GM12874 (cell line): ENCODE measurements at regions not wholly inside any gene's neighbourhood (a gene's known extent, or its start where the extent isn't known, plus 50 kb on each side); places are given as distances from the start of the nearest gene placed in this dataset.

Experiments used
- TF ChIP-seq, protein P1 (sequence below): IDR thresholded peaks from 2 replicates; pipeline ENCODE4 v1.5.1; 2011; ENCODE audit warnings: low read depth, mild to moderate bottlenecking, control low read depth, low read length, moderate library complexity; ENCODE audit not compliant: insufficient read depth

DNA sequence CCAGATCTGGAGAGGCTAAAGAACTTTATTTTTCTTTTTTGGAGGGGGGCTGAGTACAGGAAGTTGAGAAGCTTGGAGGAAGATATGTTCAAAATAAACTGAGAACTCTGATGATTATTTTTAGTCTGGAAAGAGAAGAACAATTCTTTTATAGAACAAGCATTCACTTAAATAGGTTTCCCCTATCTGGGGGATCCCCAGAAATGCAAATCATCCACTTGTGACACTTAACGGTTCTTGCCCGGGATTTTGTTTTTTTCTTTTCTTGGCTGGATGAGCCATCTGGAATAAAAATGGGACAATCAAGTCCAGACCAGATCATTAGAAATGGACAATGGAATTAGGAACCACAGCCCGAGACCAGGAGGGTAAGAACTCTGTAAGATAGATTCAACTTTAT, 95.9 kb upstream of the EGR2 start:
- TF ChIP-seq, protein P1, sequence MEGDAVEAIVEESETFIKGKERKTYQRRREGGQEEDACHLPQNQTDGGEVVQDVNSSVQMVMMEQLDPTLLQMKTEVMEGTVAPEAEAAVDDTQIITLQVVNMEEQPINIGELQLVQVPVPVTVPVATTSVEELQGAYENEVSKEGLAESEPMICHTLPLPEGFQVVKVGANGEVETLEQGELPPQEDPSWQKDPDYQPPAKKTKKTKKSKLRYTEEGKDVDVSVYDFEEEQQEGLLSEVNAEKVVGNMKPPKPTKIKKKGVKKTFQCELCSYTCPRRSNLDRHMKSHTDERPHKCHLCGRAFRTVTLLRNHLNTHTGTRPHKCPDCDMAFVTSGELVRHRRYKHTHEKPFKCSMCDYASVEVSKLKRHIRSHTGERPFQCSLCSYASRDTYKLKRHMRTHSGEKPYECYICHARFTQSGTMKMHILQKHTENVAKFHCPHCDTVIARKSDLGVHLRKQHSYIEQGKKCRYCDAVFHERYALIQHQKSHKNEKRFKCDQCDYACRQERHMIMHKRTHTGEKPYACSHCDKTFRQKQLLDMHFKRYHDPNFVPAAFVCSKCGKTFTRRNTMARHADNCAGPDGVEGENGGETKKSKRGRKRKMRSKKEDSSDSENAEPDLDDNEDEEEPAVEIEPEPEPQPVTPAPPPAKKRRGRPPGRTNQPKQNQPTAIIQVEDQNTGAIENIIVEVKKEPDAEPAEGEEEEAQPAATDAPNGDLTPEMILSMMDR = no peak

DNA sequence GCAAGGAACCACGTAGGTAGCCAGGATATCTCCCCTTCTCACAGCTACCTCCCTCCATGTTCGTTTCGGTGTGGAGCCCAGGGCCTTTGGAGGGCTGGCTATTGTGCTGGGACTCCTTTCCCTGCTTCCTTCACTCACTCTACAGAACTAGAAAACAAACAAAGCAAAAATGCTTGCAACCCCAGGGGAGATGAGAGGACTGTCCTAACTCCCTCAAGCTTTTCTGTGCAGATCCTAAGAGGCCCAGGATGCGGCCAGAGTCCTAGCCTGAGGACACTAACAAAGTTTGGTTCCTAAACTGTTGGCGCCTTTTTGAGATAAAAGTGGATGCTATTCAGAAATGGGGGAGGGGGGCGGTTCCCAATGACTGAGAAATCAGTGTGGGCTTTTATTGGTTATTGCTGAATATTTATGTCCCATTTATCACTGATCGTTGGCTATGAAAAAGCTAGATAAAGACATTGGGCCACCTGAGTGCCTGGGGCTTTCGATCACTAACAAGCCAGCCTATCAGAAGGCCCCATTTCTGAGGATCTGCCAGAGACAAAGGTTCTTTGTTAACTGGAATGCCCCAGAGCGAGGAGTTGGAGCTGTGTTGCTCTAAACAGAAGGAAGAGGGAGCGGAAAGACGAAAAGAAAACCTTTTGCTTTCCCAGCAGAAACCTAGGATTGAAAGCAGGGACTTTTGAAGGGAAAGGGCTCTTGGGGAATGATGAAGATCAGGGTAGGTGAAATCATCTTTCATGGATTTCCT, 95.2 kb upstream of the EGR2 start:
- TF ChIP-seq, protein P1 = no peak

DNA sequence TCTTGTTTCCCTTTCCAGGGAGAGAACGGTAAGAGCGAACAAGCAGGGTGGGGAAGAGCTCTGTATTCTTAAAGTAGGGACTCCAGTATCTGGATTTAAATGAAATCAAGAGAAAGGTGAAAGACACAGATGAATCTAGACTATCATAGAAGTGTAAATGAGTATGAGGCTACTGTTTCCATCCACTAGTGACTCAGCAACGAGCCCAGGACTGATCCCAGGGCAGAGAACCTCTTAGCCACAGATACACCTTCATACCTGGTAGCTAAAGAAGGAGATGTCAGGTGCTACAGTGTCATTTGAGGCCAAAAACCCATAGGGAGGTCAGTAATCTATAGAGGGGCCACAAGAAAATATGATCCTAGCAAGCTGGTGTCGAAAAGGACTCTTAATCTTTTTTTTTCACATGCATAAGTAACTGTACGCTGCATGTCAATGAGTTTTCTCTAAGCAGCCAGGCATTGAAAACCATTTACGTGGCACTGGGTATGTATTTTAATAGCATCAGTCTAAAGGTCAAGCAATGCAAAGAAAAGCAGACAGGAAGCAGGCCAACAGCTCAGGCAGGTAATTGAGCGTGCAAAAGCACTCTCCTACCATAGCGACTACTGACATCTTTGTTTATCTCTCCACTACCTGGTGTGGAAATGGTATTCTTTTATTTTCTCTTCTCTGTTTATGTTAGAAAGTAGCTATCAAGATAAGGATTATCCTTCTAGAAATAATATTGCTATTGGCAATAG, 91.5 kb upstream of the EGR2 start:
- TF ChIP-seq, protein P1 = no peak

DNA sequence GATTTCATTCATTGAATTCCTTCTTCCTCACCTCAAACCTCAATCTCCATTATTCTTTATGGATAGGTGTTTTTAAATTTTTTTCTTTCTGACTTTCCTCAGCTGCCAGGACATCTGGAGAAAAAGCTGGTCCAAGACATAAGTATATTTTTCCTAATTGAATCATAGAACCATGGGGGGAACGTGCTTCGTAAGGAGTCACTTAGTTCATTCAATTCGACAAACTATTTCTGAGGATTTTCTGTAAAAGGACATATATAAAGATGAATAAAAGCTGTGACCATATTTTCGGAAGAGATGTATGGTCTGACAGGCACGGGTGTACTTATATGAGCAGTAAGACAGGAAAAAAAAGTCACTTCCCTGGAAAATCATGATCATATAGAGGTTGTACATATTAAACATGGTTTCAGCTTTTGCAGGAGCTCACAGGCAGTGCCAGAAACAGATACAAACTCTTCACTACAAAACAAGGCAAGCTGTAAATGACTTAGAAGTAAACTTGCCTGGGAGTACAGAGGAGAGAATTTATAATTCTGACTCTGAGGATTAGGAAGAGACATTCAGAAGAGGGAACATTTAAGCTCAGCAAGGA, 88.2 kb upstream of the EGR2 start:
- TF ChIP-seq, protein P1 = no peak

DNA sequence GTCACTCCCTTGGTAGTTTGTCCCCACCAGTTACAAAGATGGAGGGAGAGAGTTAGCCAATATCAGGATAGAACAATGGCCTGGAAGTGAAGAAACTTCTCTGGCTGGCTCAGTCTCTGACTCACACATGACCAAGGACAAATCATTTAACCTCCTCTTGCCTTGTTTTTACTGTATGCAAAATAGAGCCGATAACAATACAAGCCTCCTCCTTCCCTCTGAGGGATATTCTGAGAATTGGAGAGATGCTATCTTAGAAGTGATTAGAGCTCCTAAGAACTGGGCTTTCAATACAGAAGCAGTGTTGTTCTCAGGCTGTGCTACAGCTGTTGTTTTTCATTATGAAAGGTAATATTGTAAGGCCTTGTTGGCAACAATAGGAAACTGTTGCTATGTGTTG, 87.7 kb upstream of the EGR2 start:
- TF ChIP-seq, protein P1 = no peak

- TF ChIP-seq, protein P1 = no peak
Measured at GRCh38 chr10:62900829-62901571, 84.8 kb upstream of the EGR2 start.

GRCh38 chr10:62899311-62899710, 83.1 kb upstream of the EGR2 start:
- TF ChIP-seq, protein P1 = no peak
